NCI-H2029 (cell line): ENCODE measurements at regions not wholly inside any gene's neighbourhood (a gene's known extent, or its start where the extent isn't known, plus 50 kb on each side); places are given as distances from the start of the nearest gene placed in this dataset.
"Not testable (repeated sequence)": the region's sequence is repeated elsewhere in the genome, so short reads cannot be mapped to it uniquely, and the experiment has no call there.

Source experiments
- DNase-seq: peaks from one replicate; lab custom pipeline; 2025; lab: John Stamatoyannopoulos, UW

DNA sequence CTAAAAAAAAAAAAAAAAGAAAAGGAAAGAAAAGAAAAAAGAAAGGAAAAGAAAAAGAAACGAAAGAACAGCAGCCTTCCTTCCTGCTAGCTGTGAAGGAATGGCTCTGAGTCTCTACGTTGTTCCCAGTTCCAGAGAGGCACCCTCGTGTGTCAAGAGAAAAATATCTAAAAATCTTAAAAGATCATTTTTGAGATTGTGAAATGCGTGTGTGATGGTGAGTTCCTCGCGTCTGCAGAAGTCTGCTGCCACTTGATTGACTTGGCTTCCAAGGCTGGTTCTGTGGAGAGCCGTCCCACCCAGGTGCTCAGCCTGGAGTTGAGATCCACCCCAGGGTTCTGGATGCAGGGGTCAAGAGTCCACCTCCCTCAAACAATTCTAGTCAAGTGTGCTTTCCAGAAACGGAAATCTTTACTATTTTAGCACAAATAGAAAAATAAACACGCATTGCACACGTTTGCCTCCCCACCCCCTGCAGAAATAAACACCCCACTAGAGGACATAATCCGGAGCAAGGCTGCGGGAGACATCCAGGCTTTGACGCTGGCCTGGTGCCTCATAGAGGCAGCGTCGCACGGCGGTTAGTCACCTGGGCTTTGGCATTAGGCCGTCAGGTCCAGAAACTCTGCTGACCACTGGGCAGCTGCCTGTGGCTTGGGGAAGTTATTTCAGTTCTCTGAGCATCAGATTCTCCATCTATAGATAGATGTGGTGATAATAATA, 265.4 kb downstream of the FAM43A start:
- no peak for DNase-seq

DNA sequence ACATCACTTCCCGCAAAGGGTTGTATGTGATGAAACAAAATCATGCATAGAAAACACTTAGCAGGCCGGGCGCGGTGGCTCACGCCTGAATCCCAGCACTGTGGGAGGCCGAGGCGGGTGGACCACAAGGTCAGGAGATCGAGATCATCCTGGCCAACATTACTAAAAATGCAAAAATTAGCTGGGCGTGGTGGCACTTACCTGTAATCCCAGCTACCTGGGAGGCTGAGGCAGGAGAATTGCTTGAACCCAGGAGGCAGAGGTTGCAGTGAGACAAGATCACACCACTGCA, 265.9 kb downstream of the FAM43A start:
- not testable (repeated sequence) for DNase-seq

GRCh38 chr3:194951931-194952582, 266.4 kb downstream of the FAM43A start:
- no peak for DNase-seq

GRCh38 chr3:194952841-194953241, 267.2 kb downstream of the FAM43A start:
- DNase-seq = peak; percentile 67

- no peak for DNase-seq
These were observed 267.6 kb downstream of the FAM43A start for GRCh38 chr3:194953291-194953690.

GRCh38 chr3:194955546-194955945, 269.9 kb downstream of the FAM43A start:
- no peak for DNase-seq

DNA sequence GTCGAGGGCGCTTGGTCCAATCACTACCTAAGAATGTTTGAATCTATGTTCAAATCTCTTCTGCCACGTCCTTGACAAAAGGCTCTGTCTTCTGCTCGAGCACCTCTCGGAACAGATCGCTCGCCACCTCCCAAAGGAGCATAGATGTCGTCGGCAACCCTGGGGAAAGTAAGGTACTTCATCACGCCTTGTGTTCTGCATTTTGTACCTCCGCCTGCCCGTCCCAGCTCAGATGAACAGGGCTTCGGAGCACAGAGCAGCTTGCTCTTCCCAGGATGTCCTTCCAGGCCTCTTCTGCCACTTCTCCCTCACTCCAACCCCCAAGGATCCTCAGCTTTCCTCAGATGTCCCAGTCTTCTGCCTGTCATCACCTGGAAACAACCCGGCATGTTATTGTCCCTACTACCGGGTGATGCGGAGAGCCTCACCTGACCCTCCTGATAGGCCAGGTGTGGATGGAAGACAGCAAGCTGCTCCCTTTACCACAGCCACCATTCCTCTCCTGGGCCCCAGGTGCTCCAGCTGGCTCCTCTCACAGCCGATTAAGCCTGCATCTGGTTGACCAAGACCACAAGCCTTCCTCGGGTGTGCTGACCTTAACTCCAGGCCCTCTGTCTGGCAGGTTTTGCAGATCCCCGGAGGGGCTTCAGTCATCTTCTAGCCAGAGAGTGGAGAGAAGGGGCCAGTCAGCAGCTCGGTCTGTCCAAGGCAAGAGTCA, 270.5 kb downstream of the FAM43A start:
- DNase-seq = no peak

GRCh38 chr3:194956697-194957396, 271.2 kb downstream of the FAM43A start:
- DNase-seq = no peak

- DNase-seq = no peak
These were observed 272.1 kb downstream of the FAM43A start for GRCh38 chr3:194957743-194958240.

GRCh38 chr3:194959217-194959616, 273.5 kb downstream of the FAM43A start:
- DNase-seq = no peak

DNA sequence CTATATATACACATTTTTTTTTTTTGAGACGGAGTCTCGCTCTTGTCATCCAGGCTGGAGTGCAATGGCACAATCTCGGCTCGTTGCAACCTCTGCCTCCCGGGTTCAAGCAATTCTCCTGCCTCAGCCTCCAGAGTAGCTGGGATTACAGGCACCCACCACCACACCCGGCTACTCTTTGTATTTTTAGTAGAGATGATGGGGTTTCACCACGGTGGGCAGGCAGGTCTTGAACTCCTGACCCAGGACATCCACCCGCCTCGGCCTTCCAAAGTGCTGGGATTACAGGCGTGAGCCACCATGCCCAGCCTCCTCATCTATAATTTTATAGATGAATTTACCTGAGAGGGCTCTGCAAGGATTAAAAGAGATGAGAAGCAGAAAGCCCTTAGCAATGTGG, 274.0 kb downstream of the FAM43A start:
- DNase-seq = not testable (repeated sequence)

DNA sequence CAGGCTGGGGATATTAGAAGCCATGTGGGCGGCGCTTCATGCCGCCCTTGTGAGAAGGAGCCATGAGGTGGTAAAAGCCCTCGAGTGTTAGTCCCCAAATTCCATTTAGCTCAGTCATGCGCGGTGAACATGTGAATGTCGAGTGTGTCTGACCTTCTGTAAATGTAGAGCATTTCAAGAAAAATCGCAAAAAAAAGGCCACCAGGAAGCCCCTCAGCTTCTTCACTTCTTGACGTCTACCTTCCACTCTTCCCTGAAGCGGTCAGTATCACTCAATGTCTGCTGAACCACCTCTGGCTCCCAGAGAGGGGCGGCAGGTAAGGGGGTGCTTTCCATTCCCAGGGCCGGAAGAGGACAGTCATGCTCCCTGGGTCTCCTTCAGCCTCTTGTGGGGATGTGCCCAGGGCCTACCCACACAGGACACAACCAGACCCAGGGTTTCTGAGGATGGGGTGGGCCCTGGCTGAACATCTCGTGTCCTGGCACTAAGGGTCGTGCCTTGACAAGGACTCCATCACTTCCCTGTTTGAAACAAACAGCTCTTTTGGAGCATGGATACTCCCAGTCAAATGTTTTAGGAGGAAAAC, 274.9 kb downstream of the FAM43A start:
- DNase-seq = no peak

DNA sequence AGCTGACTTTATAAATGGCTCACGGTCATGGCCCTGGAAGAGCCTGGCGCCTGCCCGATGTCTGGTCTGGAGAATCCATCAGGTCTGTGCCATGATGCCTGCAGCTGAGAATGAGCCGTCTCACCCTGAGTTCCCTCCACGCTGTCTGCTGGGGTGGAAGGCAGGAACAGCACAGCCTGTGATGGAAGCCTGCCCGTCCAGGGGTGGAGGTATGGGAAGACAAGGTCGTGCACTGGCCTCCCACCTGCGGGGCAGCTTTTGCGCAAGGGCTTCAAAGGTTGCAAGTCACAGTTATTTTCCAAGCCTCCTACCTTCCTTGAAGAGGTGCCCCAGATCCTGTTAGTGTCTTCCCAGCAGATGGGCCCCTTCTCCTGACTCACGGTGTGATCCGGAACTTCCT, 275.5 kb downstream of the FAM43A start:
- no peak for DNase-seq

- no peak for DNase-seq
These were observed 275.9 kb downstream of the FAM43A start for GRCh38 chr3:194961571-194961970.

- DNase-seq = no peak
These were observed 276.4 kb downstream of the FAM43A start for GRCh38 chr3:194962056-194962455.

GRCh38 chr3:194964809-194965208, 279.1 kb downstream of the FAM43A start:
- no peak for DNase-seq

- DNase-seq = no peak
These were observed 281.8 kb downstream of the FAM43A start for GRCh38 chr3:194967151-194968117.

GRCh38 chr3:194970066-194970465, 284.4 kb downstream of the FAM43A start:
- DNase-seq = no peak

DNA sequence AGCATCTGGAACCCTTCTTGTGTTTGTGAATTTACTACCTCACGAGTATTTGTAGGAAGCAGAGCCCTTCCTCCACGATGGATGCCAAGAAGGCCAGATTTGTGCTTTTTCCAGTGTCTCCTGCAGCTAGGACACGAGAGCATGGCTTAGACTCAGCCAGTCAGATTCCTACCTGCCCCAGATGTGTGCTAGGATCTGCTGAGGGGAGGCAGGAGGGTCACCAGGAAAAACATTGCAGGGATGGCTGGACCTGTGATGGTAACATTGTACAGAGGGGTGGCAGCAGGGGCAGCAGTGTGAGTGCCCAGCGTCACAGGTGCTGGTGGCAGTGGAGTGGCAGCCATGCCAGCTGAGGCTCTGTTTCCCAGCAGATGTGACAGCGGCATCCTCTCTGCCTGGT, 285.3 kb downstream of the FAM43A start:
- no peak for DNase-seq

GRCh38 chr3:194971965-194972364, 286.3 kb downstream of the FAM43A start:
- no peak for DNase-seq

DNA sequence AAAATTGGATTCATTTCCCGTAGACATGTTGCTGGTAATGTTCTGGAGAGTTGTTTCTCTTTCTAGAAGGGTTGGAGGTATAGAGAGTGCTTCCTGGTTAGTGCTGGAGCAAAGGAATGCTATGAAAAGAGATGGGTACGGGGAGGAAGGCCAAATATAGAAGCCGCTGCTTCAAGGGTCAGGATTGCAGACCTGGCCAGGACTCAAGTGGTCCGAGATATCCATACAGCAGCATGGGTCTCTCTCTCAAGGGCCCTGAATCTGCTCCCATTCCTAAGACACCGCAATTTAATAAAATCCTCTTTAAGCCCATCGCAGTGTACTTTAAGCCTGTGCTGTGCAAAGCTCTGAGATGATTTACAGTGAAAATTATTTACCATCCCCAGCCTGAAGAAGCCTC, 287.0 kb downstream of the FAM43A start:
- DNase-seq = no peak
